PC-3 (cell line): ENCODE measurements at regions not wholly inside any gene's neighbourhood (a gene's known extent, or its start where the extent isn't known, plus 50 kb on each side); places are given as distances from the start of the nearest gene placed in this dataset.

Source experiments
- ATAC-seq: fragments of 200-7000 bp; cut with Tn5 transposase; 2 replicates; pipeline ENCODE4 v1.9.1; 2020; ENCODE audit warnings: mild to moderate bottlenecking, moderate library complexity
- BruUV-seq: library from RNA; stranded (reverse); fragments of 400-500 nt; replicated peaks from 2 replicates; lab custom pipeline; 2021; lab: Mats Ljungman, UMichigan
- CTCF ChIA-PET: fragments of 300-600 bp; sonication (Branson Sonifier 250); formaldehyde crosslinking; loops from one replicate; lab custom pipeline; 2022; ENCODE audit warnings: antibody characterized with exemption; lab: Charles Lee
- POLR2A ChIA-PET: fragments of 300-600 bp; sonication (Branson Sonifier 250); formaldehyde crosslinking; loops from one replicate; lab custom pipeline; 2022; ENCODE audit warnings: antibody characterized with exemption; ENCODE audit not compliant: unreplicated experiment; lab: Charles Lee
- DNase-seq: peaks from one replicate; pipeline ENCODE4 v3.0.0-alpha.2; 2015
- H2AFZ ChIP-seq: fragments of 300-600 bp; sonication (generic); 2 replicates; pipeline ENCODE4 v1.6.0; 2016; ENCODE audit warnings: antibody characterized with exemption, low read length
- H3F3A ChIP-seq: fragments of 300-600 bp; sonication (generic); one replicate; pipeline ENCODE4 v1.6.0; 2017; ENCODE audit warnings: antibody characterized with exemption, low read length, control low read depth, mild to moderate bottlenecking; ENCODE audit not compliant: unreplicated experiment
- H3K27ac ChIP-seq: fragments of 300-600 bp; sonication (generic); 2 replicates; pipeline ENCODE4 v1.5.1; 2016; ENCODE audit warnings: mild to moderate bottlenecking, low read length
- H3K27me3 ChIP-seq: fragments of 300-600 bp; sonication (generic); 2 replicates; pipeline ENCODE4 v1.6.1; 2016; ENCODE audit warnings: low read length, mixed read lengths
- H3K36me3 ChIP-seq: fragments of 300-600 bp; sonication (generic); 2 replicates; pipeline ENCODE4 v1.6.1; 2016; ENCODE audit warnings: low read depth, mixed run types, low read length, mixed read lengths
- H3K4me1 ChIP-seq: fragments of 300-600 bp; sonication (generic); 2 replicates; pipeline ENCODE4 v1.5.1; 2016; ENCODE audit warnings: low read length; ENCODE audit not compliant: insufficient read depth
- H3K4me2 ChIP-seq: fragments of 300-600 bp; sonication (generic); 2 replicates; pipeline ENCODE4 v1.6.0; 2016; ENCODE audit warnings: low read length
- H3K4me3 ChIP-seq: fragments of 300-600 bp; sonication (generic); 2 replicates; pipeline ENCODE4 v1.5.1; 2016; ENCODE audit warnings: mild to moderate bottlenecking, low read length, mixed read lengths
- H3K79me2 ChIP-seq: fragments of 300-600 bp; sonication (generic); 2 replicates; pipeline ENCODE4 v1.6.1; 2017; ENCODE audit warnings: low read length, mixed read lengths
- H3K9ac ChIP-seq: fragments of 300-600 bp; sonication (generic); 2 replicates; pipeline ENCODE4 v1.6.0; 2016; ENCODE audit warnings: mild to moderate bottlenecking, low read length
- H3K9me2 ChIP-seq: fragments of 300-600 bp; sonication (generic); replicated peaks from 2 replicates; pipeline ENCODE4 v1.6.1; 2016; ENCODE audit warnings: mixed run types, low read length, mixed read lengths
- H3K9me3 ChIP-seq: fragments of 300-600 bp; sonication (generic); 2 replicates; pipeline ENCODE4 v1.6.1; 2016; ENCODE audit warnings: low read length, mixed read lengths
- H4K20me1 ChIP-seq: fragments of 300-600 bp; sonication (generic); 2 replicates; pipeline ENCODE4 v1.6.1; 2016; ENCODE audit warnings: low read length, mixed read lengths
- CTCF ChIP-seq: fragments of 300-600 bp; sonication (generic); conservative IDR thresholded peaks from 2 replicates; pipeline ENCODE4 v1.5.1; 2017; ENCODE audit warnings: antibody characterized with exemption, low read depth, mild to moderate bottlenecking, low read length
- EZH2 ChIP-seq: fragments of 300-600 bp; sonication (generic); IDR thresholded peaks from one replicate; pipeline ENCODE4 v1.6.1; 2017; ENCODE audit warnings: antibody characterized with exemption, mild to moderate bottlenecking, low read length; ENCODE audit not compliant: unreplicated experiment
- EZH2phosphoT487 ChIP-seq: fragments of 300-600 bp; sonication (generic); IDR thresholded peaks from 2 replicates; pipeline ENCODE4 v1.6.1; 2018; ENCODE audit warnings: mild to moderate bottlenecking, antibody characterized with exemption, low read length, borderline replicate concordance
- intact Hi-C: fragments of 100-400 bp; cut with micrococcal nuclease; formaldehyde crosslinking; loops from 2 replicates; pipeline ENCODE4 v1.9.0; 2023

GRCh38 chr5:171659896-171660295 lies 125.7 kb upstream of the SMIM23 start:
- ChIA-PET CTCF (no interaction called here), POLR2A (no interaction called here)
- Histone ChIP-seq H3K4me3 (no peak overlapping the region), H3K79me2 (no peaks in the 10 kb centered on the region), H3K9me3 (no peaks in the 10 kb centered on the region), H3K4me1 (no peaks in the 10 kb centered on the region), H3K4me2 (no peak overlapping the region), H3K27me3 (peaks cover 40% of the 10 kb centered on the region), H4K20me1 (no peaks in the 10 kb centered on the region), H3K27ac (no peak overlapping the region), H3K9me2 (no peaks in the 10 kb centered on the region), H3F3A (no peaks in the 10 kb centered on the region), H2AFZ (no peak overlapping the region), H3K9ac (no peak overlapping the region), H3K36me3 (no peaks in the 10 kb centered on the region)
- ATAC-seq = no peak
- TF ChIP-seq CTCF = no peak
- no peak for TF ChIP-seq EZH2phosphoT487
- no peak for TF ChIP-seq EZH2
- intact Hi-C loops = no loop called here
- BruUV-seq = no TSS peak
- no peak for DNase-seq

GRCh38 chr5:171660434-171660833 lies 125.2 kb upstream of the SMIM23 start:
- Histone ChIP-seq H3K9ac (no peak overlapping the region), H3K36me3 (no peaks in the 10 kb centered on the region), H2AFZ (no peak overlapping the region), H4K20me1 (no peaks in the 10 kb centered on the region), H3K27ac (no peak overlapping the region), H3K4me3 (no peak overlapping the region), H3F3A (no peaks in the 10 kb centered on the region), H3K4me1 (no peaks in the 10 kb centered on the region), H3K79me2 (no peaks in the 10 kb centered on the region), H3K4me2 (no peak overlapping the region), H3K9me3 (no peaks in the 10 kb centered on the region), H3K9me2 (no peaks in the 10 kb centered on the region), H3K27me3 (peaks cover 46% of the 10 kb centered on the region)
- POLR2A ChIA-PET = no interaction called here
- no peak for DNase-seq
- intact Hi-C loops = no loop called here
- ATAC-seq = no peak
- no TSS peak for BruUV-seq
- CTCF ChIA-PET = no interaction called here
- no peak for TF ChIP-seq EZH2phosphoT487
- no peak for TF ChIP-seq EZH2
- no peak for TF ChIP-seq CTCF

- no peak overlapping the region for H3K4me2 ChIP-seq
- no peaks in the 10 kb centered on the region for H3K36me3 ChIP-seq
- H3K9me2 ChIP-seq = no peaks in the 10 kb centered on the region
- POLR2A ChIA-PET = no interaction called here
- CTCF ChIA-PET = no interaction called here
- intact Hi-C loops = no loop called here
- H3F3A ChIP-seq = no peaks in the 10 kb centered on the region
- H3K27ac ChIP-seq = no peak overlapping the region
- ATAC-seq = no peak
- no peak overlapping the region for H2AFZ ChIP-seq
- H3K4me1 ChIP-seq = no peaks in the 10 kb centered on the region
- H3K4me3 ChIP-seq = no peak overlapping the region
- H3K9ac ChIP-seq = no peak overlapping the region
- TF ChIP-seq EZH2 = no peak
- no peak for TF ChIP-seq CTCF
- no TSS peak for BruUV-seq
- no peaks in the 10 kb centered on the region for H4K20me1 ChIP-seq
- DNase-seq = no peak
- H3K27me3 ChIP-seq = peaks cover 47% of the 10 kb centered on the region
- no peaks in the 10 kb centered on the region for H3K79me2 ChIP-seq
- H3K9me3 ChIP-seq = no peaks in the 10 kb centered on the region
Measured at GRCh38 chr5:171661143-171661542, 124.5 kb upstream of the SMIM23 start.
